Urinary bladder (tissue), 3 donors: ENCODE measurements at regions not wholly inside any gene's neighbourhood (a gene's known extent, or its start where the extent isn't known, plus 50 kb on each side); places are given as distances from the start of the nearest gene placed in this dataset.

Experiments
- DNase-seq: peaks from one replicate; pipeline ENCODE4 v3.0.0-alpha.2; 2015; ENCODE audit errors: extremely low spot score
- H3K27ac ChIP-seq: one replicate; pipeline ENCODE4 v1.5.1; 2013; ENCODE audit warnings: low read depth, mild to moderate bottlenecking, moderate library complexity
- H3K36me3 ChIP-seq: one replicate; pipeline ENCODE4 v1.6.1; 2013; ENCODE audit warnings: mild to moderate bottlenecking, moderate library complexity; ENCODE audit not compliant: insufficient read depth
- H3K4me1 ChIP-seq: one replicate; pipeline ENCODE4 v1.6.1; 2013; ENCODE audit warnings: mild to moderate bottlenecking, moderate library complexity; ENCODE audit not compliant: insufficient read depth
- H3K4me3 ChIP-seq: one replicate; pipeline ENCODE4 v1.5.1; 2013; ENCODE audit warnings: low read depth, low read length
- WGBS: extraction: QIAGEN DNeasy Blood & Tissue Kit; methylation state at CpG from one replicate; pipeline ENCODE4 v1.1.7; 2013; 5-methylcytosine and 5-hydroxymethylcytosine counted together
- donor health status: healthy with polysubstance abuse.
- donor health status: healthy.

- 65% methylated on average over 6 of the region's 6 CpGs for WGBS
- Histone ChIP-seq H3K36me3 (no peaks in the 10 kb centered on the region), H3K27ac (no peak overlapping the region), H3K4me1 (no peaks in the 10 kb centered on the region), H3K4me3 (no peak overlapping the region)
- DNase-seq: no peak
These were observed 144.6 kb upstream of the GPR26 start for GRCh38 chr10:123521556-123521955.

GRCh38 chr10:123522702-123523312 is 143.3 kb upstream of the GPR26 start:
- 77% methylated on average over 10 of the region's 10 CpGs for WGBS
- Histone ChIP-seq H3K27ac (no peak overlapping the region), H3K4me1 (no peaks in the 10 kb centered on the region), H3K4me3 (no peak overlapping the region), H3K36me3 (no peaks in the 10 kb centered on the region)
- no peak for DNase-seq

- Histone ChIP-seq H3K4me1 (no peaks in the 10 kb centered on the region), H3K4me3 (no peak overlapping the region), H3K27ac (no peak overlapping the region), H3K36me3 (no peaks in the 10 kb centered on the region)
- DNase-seq: no peak
- 85% methylated on average over 3 of the region's 3 CpGs for WGBS
These were observed 142.3 kb upstream of the GPR26 start for GRCh38 chr10:123523833-123524232.

DNA sequence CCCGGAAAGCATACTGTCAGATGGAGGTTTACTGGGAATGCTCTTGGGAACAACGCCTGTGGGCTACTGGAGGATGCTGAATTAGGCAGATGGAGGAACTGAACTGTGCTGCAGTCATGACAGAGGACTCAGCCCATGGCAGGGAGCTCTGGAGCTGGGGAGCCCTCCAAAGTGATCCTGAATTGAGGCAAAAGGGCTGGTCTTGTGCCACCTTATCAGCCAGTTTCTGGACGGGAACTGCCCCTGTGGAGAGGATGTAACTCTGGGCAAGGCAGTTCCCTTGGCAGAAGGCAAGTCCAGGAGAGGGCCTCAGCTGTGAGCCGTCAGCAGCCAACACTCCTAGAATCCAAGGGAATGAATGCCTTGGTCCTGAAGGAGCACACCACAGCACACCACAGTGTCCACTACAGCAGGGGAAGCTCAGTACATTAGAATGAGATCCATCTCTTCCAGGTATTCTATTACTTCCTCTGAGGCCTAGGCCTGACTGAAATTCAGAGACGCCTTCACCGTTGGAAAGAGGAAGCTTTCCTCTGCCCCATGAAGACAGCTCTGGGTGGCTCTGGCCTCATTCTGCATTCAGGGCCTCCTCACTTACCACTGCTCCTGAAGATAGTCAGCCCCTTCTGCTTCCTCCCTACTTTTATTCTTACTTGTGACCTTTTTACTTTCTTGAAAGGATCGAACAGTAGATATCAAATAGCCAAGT is 139.6 kb upstream of the GPR26 start:
- 85% methylated on average over 7 of the region's 7 CpGs for WGBS
- DNase-seq: no peak

GRCh38 chr10:123527151-123527550 is 139.0 kb upstream of the GPR26 start:
- no peaks in the 10 kb centered on the region for H3K36me3 ChIP-seq
- H3K27ac ChIP-seq: no peak overlapping the region
- H3K4me1 ChIP-seq: no peaks in the 10 kb centered on the region
- DNase-seq: no peak
- no peak overlapping the region for H3K4me3 ChIP-seq

More for the DNA sequence above, 139.6 kb upstream of the GPR26 start:
- H3K27ac ChIP-seq: no peak overlapping the region
- no peak overlapping the region for H3K4me3 ChIP-seq
- H3K36me3 ChIP-seq: no peaks in the 10 kb centered on the region
- H3K4me1 ChIP-seq: no peaks in the 10 kb centered on the region

- no peak for DNase-seq
- WGBS: 42% methylated on average over 10 of the region's 10 CpGs
- Histone ChIP-seq H3K4me1 (no peaks in the 10 kb centered on the region), H3K4me3 (no peak overlapping the region), H3K27ac (no peak overlapping the region), H3K36me3 (no peaks in the 10 kb centered on the region)
These were observed 136.9 kb upstream of the GPR26 start for GRCh38 chr10:123529146-123529760.

- WGBS: 68% methylated on average over 9 of the region's 9 CpGs
- Histone ChIP-seq H3K4me3 (no peak overlapping the region), H3K27ac (no peak overlapping the region), H3K36me3 (no peaks in the 10 kb centered on the region), H3K4me1 (no peaks in the 10 kb centered on the region)
- DNase-seq: no peak
These were observed 135.8 kb upstream of the GPR26 start for GRCh38 chr10:123530166-123530870.

- Histone ChIP-seq H3K4me1 (no peaks in the 10 kb centered on the region), H3K36me3 (no peaks in the 10 kb centered on the region), H3K4me3 (no peak overlapping the region), H3K27ac (no peak overlapping the region)
- 79% methylated on average over 5 of the region's 5 CpGs for WGBS
- no peak for DNase-seq
These were observed 130.8 kb upstream of the GPR26 start for GRCh38 chr10:123535386-123535785.

GRCh38 chr10:123536176-123536845 is 129.8 kb upstream of the GPR26 start:
- Histone ChIP-seq H3K27ac (no peak overlapping the region), H3K36me3 (no peaks in the 10 kb centered on the region), H3K4me1 (no peaks in the 10 kb centered on the region), H3K4me3 (no peak overlapping the region)
- no peak for DNase-seq
- WGBS: 81% methylated on average over 6 of the region's 6 CpGs

DNA sequence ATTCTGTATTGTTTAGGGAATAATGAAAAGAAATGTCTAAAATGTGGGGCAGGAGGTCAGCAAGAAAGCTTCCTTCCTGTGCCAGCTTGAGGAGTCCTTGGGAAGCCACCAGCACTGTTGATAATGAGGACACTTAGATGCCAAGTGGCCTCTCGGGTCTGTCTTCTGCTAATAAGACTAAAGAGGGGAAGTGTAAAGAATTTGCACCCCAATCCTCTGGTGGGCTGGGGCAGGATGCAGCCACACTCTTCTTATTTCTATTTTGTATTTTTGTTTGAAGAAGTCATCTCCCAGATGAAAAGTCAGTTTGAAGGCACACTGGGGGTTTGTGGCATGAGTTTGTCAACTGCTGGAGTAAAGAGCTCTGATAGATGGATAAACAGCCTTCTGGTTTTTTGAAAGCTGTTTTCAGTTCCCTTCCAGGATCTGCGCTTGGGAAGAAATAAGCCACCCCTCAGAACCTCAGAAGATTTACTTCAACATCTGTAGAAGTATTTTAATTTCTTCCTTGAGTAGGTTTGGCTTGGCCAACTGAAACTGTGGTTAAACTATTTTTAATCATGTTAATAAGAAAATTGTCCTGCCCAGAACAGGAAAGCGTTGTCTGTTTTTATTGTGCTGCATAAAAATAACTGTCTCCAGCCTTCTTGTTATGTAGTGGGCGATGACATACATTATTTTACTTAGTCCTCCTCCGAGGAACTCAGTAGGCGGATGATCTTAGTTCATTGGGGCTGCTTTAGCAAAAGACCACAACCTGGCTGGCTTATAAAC is 128.8 kb upstream of the GPR26 start:
- WGBS: 78% methylated on average over 6 of the region's 6 CpGs
- Histone ChIP-seq H3K36me3 (no peaks in the 10 kb centered on the region), H3K27ac (no peak overlapping the region), H3K4me1 (no peaks in the 10 kb centered on the region), H3K4me3 (no peak overlapping the region)
- DNase-seq: no peak

- Histone ChIP-seq H3K27ac (no peak overlapping the region), H3K36me3 (no peaks in the 10 kb centered on the region), H3K4me1 (no peaks in the 10 kb centered on the region), H3K4me3 (no peak overlapping the region)
- no peak for DNase-seq
- WGBS: 53% methylated on average over 12 of the region's 12 CpGs
These were observed 127.5 kb upstream of the GPR26 start for GRCh38 chr10:123538401-123539320.

- H3K4me1 ChIP-seq: no peaks in the 10 kb centered on the region
- no peak overlapping the region for H3K27ac ChIP-seq
- H3K36me3 ChIP-seq: no peaks in the 10 kb centered on the region
- H3K4me3 ChIP-seq: no peak overlapping the region
- DNase-seq: no peak
- 83% methylated on average over 3 of the region's 3 CpGs for WGBS
These were observed 121.2 kb upstream of the GPR26 start for GRCh38 chr10:123544986-123545385.
